ENCODE measurements at regions not wholly inside any gene's neighbourhood (a gene's known extent, or its start where the extent isn't known, plus 50 kb on each side); places are given as distances from the start of the nearest gene placed in this dataset.

DNA sequence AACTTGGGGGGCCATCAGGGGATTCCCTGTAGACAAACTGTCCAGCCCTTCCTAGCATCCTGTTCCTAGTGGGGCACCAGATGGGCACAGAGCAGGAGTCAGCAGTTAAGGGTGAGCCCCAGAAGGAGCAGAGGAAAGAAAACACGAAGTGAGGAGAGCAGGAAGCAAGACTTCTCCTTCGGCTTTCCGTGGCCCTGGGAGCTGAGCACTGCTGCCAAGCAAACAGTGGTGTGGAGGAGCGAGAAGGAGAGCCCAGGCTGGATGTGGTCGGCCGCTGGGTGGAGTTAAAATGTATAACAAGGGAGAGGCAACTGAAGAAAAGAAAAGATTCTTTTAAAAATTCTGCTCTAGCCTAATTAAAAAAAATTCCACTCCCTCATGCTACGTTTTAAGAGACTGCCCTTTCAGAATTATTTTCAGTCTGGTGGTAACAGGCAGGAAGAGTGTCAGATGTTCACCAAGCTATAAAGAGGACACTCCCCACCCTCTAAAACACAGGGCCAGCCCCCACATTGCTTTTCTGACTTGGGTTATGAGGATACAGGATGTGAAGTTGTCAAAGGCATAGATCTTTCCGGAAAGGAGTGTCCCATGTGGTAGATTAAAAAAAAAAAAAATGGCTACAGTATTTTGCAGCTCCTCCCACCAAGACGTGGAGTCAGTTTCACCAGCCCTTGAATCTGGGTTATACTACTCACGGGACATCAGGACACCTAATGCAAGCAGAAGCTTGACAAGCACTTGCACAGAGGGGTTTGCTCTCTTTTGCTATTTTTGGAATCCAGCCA, 74.9 kb upstream of the ZFHX3 start:
- no peak for DNase-seq (ENCODE audit: extremely low spot score, unreplicated experiment)
- no peaks in the 10 kb centered on the region for H3K27me3 Mint-ChIP-seq
- no peaks in the 10 kb centered on the region for H3K36me3 Mint-ChIP-seq
- no peaks in the 10 kb centered on the region for H3K9me3 Mint-ChIP-seq
- no peak overlapping the region for H3K4me3 Mint-ChIP-seq
- peaks cover 23% of the 10 kb centered on the region for H3K4me1 Mint-ChIP-seq (ENCODE audit: unreplicated experiment)
- H3K27ac Mint-ChIP-seq, result no peak overlapping the region
- TF ChIP-seq, protein P1, sequence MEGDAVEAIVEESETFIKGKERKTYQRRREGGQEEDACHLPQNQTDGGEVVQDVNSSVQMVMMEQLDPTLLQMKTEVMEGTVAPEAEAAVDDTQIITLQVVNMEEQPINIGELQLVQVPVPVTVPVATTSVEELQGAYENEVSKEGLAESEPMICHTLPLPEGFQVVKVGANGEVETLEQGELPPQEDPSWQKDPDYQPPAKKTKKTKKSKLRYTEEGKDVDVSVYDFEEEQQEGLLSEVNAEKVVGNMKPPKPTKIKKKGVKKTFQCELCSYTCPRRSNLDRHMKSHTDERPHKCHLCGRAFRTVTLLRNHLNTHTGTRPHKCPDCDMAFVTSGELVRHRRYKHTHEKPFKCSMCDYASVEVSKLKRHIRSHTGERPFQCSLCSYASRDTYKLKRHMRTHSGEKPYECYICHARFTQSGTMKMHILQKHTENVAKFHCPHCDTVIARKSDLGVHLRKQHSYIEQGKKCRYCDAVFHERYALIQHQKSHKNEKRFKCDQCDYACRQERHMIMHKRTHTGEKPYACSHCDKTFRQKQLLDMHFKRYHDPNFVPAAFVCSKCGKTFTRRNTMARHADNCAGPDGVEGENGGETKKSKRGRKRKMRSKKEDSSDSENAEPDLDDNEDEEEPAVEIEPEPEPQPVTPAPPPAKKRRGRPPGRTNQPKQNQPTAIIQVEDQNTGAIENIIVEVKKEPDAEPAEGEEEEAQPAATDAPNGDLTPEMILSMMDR (conservative IDR thresholded peaks at IDR 0.05), result no peak

DNA sequence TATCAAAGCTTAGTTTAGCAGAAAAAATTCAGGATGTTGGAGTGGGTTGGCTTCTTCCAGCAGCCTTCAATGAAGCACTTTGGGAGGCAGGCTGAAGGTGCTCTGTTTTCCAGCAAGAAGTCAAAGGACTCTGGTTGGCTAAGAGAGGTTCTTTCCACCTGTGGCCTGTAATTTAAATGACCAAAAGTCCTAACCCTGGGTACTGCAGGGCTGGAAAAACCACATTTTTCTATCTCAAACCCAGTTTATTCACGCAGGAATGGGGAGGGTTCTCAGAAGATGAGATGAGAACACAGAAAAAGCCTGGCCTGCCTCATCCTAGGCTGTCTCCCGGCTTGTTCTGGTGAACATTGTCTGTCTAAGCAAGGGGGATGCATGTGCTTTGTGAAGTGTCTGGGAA, 68.6 kb upstream of the ZFHX3 start:
- H3K27me3 Mint-ChIP-seq, result no peaks in the 10 kb centered on the region
- no peak for DNase-seq (ENCODE audit: extremely low spot score, unreplicated experiment)
- TF ChIP-seq, protein P1 (conservative IDR thresholded peaks at IDR 0.05), result no peak
- no peak overlapping the region for H3K4me3 Mint-ChIP-seq
- peak overlapping the region; percentile 59 for H3K27ac Mint-ChIP-seq
- H3K4me1 Mint-ChIP-seq (ENCODE audit: unreplicated experiment), result no peaks in the 10 kb centered on the region
- no peaks in the 10 kb centered on the region for H3K9me3 Mint-ChIP-seq
- H3K36me3 Mint-ChIP-seq, result no peaks in the 10 kb centered on the region

DNA sequence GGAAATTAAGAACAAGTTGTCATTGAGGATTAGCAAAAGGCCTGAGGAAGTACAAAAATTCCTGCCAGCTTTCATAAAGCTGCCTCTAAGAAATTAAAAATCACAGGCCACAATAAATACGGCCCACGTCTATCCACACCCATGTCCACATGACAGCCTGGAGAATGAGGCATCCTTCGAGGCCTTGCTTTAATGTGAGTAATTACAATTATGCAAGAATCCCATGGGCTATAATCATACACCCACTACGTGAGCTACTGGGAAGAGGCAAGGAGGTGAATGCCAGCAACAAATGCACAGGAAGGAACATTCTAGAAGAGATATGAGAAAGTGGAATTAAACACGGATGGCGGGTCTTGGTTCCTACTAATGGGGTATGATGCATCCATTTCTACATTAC, 65.4 kb upstream of the ZFHX3 start:
- H3K27me3 Mint-ChIP-seq, result no peaks in the 10 kb centered on the region
- no peaks in the 10 kb centered on the region for H3K9me3 Mint-ChIP-seq
- no peak for DNase-seq (ENCODE audit: extremely low spot score, unreplicated experiment)
- TF ChIP-seq, protein P1 (conservative IDR thresholded peaks at IDR 0.05), result no peak
- H3K36me3 Mint-ChIP-seq, result no peaks in the 10 kb centered on the region
- H3K4me3 Mint-ChIP-seq, result no peak overlapping the region
- H3K27ac Mint-ChIP-seq, result no peak overlapping the region
- peaks cover 5% of the 10 kb centered on the region for H3K4me1 Mint-ChIP-seq (ENCODE audit: unreplicated experiment)

DNA sequence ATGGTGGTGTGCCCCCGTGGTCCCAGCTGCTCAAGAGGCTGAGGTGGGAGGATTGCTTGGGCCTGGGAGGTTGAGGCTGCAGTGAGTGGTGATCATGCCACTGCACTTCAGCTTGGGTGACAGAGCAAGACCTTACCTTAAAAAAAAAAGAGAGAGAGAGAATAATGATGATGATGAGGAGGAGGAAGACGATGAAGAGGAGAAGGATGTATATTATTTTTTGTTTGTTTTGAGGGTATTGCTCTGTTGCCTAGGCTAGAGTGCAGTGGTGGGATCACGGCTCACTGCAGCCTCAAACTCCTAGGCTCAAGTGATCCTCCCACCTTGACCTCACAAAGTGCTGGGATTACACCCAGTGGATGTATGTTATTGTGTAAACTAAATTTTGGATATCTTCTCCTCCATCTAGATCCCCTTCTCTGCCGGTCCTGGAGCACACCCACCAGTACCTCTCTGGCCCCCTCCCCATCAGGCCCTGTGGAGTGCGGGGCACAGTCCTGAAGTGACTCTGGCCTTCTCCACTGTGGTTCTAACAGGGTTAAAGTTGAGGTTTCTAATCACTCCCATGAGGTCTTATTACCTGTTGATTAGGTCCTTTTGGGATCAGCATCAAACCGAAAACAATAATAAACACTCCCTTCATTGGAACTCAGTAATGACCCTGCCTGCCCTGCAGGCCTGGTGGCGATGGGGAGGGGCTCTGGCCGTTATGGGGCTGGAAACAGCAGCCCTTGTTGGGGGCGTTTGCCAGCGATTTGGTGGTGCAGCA, 60.5 kb upstream of the ZFHX3 start:
- H3K4me1 Mint-ChIP-seq (ENCODE audit: unreplicated experiment), result peaks cover 8% of the 10 kb centered on the region
- H3K36me3 Mint-ChIP-seq, result no peaks in the 10 kb centered on the region
- no peaks in the 10 kb centered on the region for H3K27me3 Mint-ChIP-seq
- no peaks in the 10 kb centered on the region for H3K9me3 Mint-ChIP-seq
- no peak for DNase-seq (ENCODE audit: extremely low spot score, unreplicated experiment)
- TF ChIP-seq, protein P1 (conservative IDR thresholded peaks at IDR 0.05), result no peak
- H3K27ac Mint-ChIP-seq, result no peak overlapping the region
- H3K4me3 Mint-ChIP-seq, result no peak overlapping the region

DNA sequence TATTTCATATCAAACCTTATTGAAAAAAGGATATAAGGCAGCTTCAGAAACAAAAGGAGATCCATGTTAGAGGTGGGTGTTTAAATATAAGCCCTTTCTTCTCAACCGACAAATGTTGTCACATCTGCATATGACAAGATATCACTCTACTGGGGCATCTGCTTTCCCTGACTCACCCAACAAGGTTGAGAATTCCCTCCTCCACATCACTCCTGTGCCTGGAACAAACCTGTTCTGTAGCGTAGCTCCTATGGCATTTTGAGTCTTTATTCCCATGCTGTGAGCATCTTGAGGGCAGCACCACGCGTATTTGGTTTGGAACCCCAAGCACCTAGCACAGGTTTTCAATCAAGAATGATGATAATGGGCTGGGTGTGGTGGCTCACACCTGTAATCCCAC, 59.4 kb upstream of the ZFHX3 start:
- no peak overlapping the region for H3K4me3 Mint-ChIP-seq
- H3K4me1 Mint-ChIP-seq (ENCODE audit: unreplicated experiment), result peaks cover 8% of the 10 kb centered on the region
- TF ChIP-seq, protein P1 (conservative IDR thresholded peaks at IDR 0.05), result no peak
- H3K27me3 Mint-ChIP-seq, result no peaks in the 10 kb centered on the region
- no peaks in the 10 kb centered on the region for H3K36me3 Mint-ChIP-seq
- DNase-seq (ENCODE audit: extremely low spot score, unreplicated experiment), result no peak
- no peaks in the 10 kb centered on the region for H3K9me3 Mint-ChIP-seq
- H3K27ac Mint-ChIP-seq, result no peak overlapping the region
